NCI-H2107 treated with DMSO at 0.1 percent for 48 hours (cell line): ENCODE measurements at regions not wholly inside any gene's neighbourhood (a gene's known extent, or its start where the extent isn't known, plus 50 kb on each side); places are given as distances from the start of the nearest gene placed in this dataset.

Experiments
- DNase-seq: peaks from one replicate; lab custom pipeline; 2025; ENCODE audit not compliant: unreplicated experiment; lab: John Stamatoyannopoulos, UW

DNA sequence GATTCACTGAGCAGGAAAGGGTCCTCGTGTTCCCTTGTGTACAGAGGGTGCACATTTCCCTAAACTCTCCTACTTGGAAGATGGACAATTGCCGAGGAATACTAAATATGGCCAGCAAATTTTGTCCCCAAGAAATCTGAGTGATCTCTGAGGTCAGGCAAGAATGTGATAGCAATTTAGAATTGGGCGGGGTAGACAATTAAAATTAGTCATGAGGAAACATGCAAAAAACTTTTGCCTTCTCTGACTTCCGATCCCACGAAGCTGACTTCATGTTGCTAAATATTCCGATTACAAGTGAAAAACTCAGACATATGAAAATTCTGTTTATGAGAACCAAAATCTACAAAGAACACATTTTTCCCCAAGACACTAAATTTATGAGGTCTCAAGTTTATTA lies 453.9 kb upstream of the ZFP42 start:
- no peak for DNase-seq

DNA sequence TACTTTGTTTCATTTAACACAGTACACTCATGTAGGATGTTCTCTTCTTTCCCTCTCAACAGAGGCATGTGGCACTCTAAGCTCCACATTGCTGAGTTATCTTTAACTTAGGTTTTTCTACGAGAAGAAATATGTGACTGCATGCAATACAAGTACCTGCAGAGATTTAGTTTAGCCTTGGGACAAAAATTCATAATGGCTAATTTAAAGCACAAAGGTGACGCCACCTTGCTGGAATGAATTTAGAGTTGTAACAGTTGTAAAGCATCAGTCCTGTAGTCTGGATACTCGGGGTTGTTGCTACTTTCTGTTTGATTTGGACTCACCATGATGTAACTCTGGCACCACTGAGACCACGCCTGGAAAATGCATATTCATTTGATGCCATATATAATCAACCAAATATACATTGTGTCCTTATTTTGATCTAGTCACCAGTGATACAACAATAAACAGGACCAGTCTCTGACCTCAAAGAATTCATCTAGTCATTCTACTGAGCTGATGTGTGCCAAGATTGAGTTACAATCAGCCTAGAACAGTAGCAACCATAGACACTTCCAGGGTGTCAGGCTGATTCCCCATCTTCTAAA lies 451.0 kb upstream of the ZFP42 start:
- DNase-seq: no peak

DNA sequence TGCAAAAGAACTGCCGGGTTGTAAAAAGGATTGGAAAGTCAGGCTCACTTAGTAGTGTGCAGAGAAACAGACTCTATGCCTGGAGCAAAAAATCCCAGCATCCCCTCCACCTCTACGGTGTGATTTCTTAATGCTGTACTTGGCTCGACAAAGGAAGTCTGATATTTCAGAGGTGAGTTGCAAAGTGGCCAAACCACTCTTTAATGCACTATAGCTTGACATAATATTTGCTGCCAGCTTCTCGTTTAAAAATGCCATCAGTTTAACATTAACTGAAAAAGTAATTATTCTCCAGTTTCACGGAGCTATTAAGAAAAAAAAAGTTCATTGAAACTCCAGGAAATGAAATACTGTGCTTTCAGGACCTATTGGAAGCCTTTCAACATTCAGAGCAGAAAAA lies 448.3 kb upstream of the ZFP42 start:
- DNase-seq: no peak

DNA sequence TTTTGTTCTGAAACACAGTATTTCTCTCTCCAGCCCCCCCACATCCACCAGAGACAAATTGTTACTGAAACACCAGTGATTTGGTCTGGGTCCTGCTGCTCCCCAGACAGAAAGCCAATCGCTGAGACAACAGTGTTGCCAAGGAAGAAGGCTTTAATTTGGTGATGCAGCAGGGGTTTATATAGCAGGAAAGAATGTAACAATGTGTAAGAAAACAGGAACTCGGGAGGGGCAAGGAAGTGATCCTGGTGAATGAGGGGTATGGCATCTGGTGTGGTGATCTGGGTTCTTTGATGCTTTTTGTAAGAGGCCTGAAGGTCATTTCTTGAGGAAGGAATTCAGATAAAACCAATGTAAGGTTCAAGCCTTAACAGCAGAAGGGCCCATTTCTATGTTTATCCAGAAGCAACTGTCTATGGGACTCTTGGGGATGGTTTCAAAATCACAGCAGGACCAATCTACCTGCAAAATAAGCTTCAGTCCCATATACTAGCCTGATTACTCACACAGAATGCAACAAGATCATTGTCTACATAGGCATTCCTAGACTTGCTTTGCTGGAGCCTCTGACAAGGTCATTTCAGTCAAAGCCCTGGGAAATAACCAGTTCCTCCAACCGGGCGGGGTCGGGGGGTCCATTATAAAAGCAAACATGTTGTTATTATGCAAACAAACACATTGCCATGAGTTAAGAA lies 445.2 kb upstream of the ZFP42 start:
- no peak for DNase-seq

DNA sequence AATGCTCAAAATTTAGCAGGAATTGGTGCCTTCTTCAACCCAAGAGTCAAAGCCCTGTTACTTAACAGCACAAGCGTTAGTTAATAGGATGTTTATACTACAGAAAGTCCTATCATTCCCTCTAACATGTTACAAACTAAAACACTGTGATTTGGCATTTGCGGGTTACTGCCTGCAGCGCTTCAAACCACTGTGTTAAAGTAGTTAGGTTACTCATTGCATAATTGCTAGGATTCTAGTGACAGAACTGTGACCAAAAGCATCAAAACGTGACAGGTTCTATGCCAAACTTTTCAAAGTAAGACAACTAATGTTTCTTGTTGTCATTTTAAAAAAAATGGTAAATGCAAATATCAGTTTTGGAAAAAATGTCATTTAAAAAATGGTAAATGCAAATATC lies 442.8 kb upstream of the ZFP42 start:
- DNase-seq: no peak

DNA sequence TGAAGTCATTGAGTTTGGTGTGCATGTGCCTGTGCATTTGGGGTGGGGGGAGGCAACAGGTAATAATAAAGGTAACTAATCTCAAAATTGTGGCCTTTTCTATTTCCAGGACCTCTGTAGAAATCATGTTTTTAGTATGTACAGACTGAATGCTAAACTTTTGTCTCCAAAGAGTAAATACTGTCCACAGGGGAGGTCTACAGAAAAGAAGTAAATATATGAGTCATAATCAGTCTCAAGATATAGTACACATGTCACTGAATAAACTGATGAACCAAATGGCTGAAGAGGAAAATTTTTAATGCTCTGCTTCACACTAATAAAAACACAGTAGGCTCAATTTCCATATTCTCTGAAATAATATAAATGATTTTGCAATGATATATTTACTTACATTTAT lies 440.4 kb upstream of the ZFP42 start:
- DNase-seq: no peak

DNA sequence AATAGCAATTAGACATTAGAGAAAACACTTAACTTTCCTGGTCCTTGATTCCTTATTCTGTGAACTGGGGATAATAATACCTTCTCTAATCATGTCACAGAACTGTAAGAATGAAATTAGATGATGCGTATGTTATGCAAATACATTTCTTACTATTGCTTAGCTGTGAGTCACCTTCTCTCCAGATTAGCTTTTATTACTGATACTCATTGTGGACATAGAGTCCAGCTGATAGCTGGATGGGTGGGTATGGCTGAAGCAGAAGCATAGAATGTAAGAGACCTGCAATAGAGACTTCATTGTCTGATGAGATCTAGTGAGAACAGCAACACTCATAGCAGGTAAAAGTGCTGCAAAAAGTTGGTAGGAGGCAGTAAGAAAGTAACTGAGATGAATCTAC lies 437.2 kb upstream of the ZFP42 start:
- no peak for DNase-seq

DNA sequence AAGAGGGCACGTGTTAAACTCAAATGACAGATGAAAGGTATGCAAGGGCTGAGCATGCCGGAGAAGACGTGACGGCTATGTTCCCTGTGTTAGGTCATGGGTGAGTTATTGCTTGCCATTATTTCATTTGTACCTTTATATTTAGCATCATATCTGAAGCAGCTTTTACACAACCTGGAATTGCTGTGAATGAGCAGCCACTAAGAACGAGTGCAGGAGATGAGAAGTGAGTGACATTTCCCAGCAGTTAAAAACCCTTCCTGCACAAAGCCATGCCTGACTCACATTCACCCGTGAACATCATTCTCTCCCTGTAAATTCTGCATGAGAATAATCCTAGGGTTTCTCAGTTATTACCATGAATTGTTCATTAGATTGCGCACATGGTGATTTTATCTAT lies 433.2 kb upstream of the ZFP42 start:
- no peak for DNase-seq

DNA sequence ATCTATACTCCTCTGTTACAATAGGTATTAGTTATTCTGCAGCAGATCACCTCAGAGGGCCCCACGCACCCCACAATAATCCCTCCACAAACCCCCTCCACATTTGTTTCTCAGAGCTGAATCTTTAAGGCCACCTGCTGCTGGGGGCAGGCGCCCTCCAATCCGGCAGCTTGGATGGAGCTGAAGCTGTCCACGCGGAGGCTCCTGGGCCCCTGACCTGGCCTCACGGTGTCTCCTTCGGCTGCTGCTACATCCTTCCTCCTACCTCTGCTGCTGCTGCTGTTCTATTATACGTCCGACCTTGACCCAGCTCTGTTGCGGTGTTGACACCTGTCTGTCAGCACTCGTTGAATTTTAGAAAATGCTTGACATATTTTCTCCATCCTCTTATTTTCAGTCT lies 430.2 kb upstream of the ZFP42 start:
- no peak for DNase-seq

DNA sequence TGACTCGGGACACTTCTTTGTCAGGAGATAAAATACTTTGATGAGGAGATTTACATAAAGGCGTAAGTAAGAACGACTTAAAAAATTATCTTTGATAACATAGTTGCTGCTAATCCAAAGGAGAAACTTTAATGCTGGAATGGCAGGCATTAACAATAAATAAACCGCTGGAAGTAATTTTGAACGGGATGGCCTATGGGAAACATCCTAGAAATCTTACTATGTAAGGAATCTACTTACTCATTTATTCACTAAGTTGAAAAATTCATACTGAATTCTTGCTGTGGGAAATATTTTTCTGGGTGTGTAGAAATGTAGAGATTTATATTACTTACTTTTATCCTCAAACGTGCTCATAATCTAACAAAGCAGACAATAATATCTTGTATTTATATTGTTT lies 425.7 kb upstream of the ZFP42 start:
- DNase-seq: no peak

DNA sequence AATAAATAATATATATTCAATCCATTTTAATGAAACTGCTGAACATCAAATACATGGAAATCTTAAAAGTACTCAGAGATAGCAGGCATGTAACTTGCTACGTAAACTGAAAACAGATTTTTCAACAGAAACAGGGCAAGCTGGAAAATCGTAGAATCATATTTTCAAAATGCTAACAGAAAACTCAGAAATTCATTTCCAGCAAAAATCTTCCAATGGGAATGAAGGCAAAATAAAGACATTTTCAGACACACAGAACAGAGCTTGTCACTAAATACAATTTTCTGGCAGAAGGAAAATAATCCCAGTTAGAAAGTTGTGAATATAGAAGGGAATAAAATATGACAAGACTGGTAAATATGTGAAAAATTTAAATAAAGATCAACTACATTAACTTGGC lies 419.9 kb upstream of the ZFP42 start:
- no peak for DNase-seq

DNA sequence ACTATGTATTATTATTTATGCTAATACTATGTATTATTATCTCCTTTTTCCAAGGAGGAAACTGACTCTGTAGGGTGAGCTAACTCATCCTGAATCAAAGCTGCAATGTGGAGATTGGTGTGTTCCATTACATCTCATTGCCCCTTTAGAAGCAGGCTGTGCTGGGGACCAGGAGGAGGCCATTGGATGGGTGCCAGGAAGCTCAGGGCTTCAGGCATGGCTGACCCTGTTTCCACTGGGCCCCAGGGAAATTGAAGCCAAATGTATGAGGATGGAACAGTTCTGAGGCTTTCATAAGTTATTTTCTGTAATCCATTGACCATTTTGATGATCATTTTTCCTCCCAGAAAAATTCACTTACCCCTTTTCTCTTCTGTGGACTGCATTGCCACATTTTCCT lies 418.8 kb upstream of the ZFP42 start:
- no peak for DNase-seq

DNA sequence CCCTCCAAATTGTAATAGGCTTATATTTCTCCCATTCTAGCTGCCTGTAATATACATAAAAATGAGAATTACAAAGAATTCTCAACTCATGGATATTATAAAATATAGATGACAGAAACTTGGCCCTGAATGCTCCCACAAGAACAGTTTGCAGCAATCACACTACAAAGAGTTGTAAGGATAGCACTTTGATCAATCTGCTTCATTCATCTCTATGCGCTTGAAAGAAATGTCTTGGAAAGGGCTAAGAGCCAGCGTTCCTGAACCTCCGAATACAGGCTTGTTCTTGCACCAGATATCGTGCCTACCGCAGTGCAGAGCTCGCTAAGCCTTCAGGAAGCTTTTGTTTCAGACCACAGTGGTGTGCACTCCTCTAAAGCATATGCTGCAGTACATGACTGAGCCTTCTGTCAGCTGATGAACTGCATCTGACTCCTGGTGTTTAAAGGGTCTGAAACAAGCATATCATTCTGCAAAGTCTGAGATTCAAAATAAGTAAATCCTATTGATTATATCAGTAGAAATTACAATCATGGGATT lies 417.6 kb upstream of the ZFP42 start:
- no peak for DNase-seq

DNA sequence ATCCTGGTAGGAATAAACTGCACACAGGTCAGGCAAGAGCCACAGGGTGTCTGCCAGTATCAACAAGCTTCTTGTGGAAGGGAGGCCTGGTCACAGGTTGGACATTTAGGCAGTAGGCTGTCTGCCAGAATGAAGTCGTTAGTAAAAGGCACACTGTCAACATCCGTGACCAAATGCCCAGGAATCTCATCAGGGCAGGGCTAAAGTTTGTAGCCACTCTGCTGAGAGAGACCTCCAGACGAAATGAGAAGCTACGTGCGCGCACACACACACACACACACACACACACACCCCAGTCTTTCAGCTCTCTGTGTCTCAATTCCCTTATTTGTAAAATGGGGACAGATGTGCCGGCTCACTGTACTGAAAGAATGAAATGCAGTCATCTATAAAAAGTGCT lies 408.7 kb upstream of the ZFP42 start:
- DNase-seq: no peak

DNA sequence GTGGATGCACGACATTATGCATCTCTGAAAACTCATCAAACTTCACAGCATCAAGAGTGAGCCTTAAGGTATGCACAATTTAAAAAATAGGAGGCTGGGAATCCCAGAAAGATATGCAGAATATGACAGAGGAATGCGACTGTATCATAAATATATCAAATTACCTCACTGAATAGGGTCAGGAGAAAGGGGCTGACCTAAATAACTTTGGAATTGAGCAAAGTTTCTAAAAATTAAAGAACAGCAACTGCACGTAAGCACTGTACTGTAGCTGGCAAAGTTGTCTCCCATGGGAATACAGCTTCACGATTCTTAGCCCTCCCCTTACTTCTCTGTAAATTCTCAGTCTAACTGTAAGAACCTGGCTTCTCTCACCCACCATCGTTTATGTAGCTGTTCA lies 397.4 kb upstream of the ZFP42 start:
- DNase-seq: no peak

DNA sequence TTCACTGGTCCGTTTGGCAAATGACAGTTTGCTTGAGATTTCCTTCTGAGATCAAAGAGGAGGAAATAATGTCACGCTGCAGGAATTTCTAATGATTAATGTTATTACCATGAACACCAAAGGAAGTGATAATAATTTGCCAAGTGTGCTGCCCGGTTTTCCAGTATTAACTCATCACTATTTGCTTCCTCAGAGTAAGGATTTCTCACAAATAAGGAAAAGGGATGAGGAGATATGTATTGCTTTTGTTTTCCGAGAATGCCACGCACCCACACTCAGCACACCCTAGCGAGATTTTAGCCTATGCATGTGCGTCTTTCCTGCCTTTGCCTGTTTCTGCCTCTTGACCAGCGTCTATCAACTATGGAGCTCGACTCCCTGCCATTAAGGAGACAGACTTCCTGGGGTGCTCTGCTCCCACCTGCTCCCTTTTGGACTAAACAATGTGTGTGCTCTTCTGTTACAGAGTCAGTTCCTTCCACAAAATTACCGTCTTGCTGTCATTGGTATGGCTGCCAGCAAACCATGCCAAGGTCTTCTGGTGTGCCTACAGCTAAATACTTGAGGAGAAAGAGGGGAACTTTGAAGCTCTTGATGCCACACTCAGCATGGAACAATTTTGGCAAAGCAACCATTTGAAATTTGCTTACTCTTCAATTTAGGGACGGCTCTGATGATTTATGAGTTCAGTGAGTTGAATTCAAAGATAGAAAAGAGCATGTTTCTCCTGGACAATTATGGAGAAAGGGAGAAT lies 393.1 kb upstream of the ZFP42 start:
- DNase-seq: no peak

DNA sequence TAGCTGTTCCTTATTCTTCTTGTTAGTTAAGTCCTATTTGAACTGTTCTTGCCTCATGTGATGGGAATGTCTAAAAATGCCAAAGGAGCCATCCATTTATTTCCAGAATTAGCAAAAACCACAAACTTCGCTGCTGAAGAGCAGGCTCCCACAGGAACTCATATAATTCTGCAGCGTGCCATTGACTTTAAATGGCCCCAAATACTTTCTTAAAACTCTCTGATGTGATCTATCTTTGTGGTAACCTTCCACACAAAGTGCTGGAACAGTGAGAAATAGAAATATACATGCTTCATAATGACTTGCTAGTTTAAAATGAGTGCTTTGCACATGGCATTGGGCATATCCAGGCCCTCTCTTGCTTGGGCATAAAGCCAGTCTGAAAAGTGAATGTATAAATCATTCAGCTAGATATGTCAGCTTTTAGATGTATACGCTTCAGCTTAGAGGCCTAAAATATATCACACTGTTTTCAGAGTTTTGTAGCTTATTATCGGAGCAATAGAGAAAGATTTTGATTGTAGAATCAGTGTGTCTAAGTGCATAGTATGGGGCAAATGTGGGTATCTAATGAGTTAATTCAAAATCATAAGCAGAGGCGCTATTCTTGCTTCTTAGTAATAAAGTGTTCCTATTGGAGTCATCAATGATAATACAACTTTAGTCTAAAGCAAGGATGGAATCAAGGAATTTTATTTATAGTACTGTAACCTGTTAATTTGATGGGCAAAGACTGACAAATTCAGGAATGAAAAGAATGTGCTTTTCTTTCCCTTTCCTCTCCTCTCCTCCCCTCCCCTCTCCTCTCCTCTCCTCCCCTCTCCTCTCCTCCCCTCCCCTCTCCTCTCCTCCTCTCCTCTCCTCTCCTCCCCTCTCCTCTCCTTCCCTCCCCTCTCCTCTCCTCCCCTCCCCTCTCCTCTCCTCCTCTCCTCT lies 392.2 kb upstream of the ZFP42 start:
- no peak for DNase-seq

DNA sequence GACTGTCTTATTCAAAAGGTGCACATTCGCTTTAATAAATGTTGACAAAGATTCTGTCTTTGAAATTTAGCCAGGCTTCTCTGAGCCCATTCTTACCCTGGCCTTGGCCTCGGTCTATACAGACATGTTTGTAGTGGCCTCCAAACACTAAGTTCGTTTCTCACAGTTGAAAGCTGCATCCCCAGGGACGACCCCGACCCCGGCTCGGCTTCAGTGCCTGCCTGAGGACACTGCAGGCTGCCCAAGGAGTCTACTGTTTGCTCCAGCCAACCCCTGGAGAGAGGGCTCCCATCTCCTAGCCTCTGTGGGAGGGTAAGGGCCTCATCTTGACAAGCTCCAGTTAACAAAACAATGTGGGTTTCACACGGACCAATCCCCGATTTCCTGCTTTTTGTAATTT lies 390.6 kb upstream of the ZFP42 start:
- no peak for DNase-seq

DNA sequence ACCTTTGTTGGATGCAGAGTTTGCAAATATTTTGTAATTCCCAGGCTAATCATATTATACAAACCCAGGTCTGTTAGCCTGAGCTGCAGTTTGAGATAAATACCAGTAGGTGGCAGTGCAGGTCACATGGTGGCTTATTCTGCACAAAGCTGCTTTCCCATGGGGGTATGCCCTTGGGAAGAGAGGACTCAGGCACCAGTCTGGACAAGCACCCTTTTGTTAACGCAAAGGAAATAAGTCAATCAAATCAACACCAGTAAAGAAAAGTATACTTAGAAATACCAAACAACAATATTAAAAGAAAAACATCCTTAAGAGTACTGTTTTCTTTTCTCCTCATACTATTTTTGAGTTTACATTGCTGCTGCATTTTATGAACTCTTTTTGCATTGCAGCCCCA lies 389.0 kb upstream of the ZFP42 start:
- peak; percentile 4 for DNase-seq

DNA sequence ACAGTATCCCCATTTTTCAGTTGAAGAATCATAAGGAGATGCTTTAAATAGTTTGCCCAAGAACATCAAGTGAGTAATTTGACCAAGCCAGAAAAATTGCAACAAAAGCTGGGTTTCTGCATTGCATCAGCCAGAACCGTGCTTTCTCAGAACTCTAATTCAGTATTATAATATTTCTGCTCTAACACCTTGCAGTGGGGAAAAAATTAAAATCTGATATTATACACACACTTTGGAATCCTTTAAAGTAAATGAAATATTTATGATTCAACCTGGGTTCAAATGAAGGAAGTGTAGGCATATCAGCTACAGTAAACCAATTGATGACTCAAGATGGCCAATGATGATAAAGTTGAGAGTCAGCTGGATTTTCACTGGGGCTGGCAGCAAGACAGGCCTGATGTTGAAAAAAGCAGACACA lies 387.6 kb upstream of the ZFP42 start:
- DNase-seq: no peak

DNA sequence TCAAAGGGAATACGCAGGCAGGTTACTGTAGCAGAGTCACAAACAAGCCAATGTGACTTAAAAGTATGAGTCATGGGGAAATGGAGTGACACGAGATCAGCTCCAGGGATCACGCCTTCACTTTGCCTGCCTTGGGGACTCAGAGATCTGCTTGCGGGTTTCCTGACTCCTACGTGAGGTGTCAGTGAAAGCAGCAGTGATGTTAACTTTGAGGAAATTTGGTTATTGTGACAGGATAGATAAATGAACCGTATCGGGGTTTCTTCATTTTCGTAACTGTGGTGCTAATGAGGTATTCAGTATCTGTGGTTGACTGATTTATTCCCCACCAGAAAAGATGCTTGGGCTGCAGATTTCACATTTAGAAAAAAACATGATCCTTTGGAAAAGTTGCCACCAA lies 383.3 kb upstream of the ZFP42 start:
- no peak for DNase-seq
